Calu3 (cell line): ENCODE measurements at regions not wholly inside any gene's neighbourhood (a gene's known extent, or its start where the extent isn't known, plus 50 kb on each side); places are given as distances from the start of the nearest gene placed in this dataset.

Experiments used
- BruUV-seq: library from RNA; stranded (reverse); fragments of 400-500 nt; replicated peaks from 2 replicates; lab custom pipeline; 2021; lab: Mats Ljungman, UMichigan
- CTCF ChIA-PET: fragments of 300-600 bp; sonication (Branson Sonifier 250); formaldehyde crosslinking; loops from one replicate; lab custom pipeline; 2022; ENCODE audit warnings: antibody characterized with exemption; lab: Charles Lee
- DNase-seq: peaks from one replicate; pipeline ENCODE4 v3.0.0; 2022
- H3K27ac Mint-ChIP-seq: one replicate; pipeline ENCODE4 v1.8.0; 2022; ENCODE audit warnings: mixed read lengths; ENCODE audit not compliant: unreplicated experiment
- H3K27me3 Mint-ChIP-seq: one replicate; pipeline ENCODE4 v1.8.0; 2022; ENCODE audit warnings: mixed read lengths; ENCODE audit not compliant: unreplicated experiment
- H3K36me3 Mint-ChIP-seq: one replicate; pipeline ENCODE4 v1.8.0; 2022; ENCODE audit warnings: mild to moderate bottlenecking, moderate library complexity, mixed read lengths; ENCODE audit not compliant: insufficient read depth, unreplicated experiment
- H3K4me1 Mint-ChIP-seq: one replicate; pipeline ENCODE4 v1.8.0; 2022; ENCODE audit warnings: mild to moderate bottlenecking, low read depth, mixed read lengths; ENCODE audit not compliant: unreplicated experiment
- H3K4me3 Mint-ChIP-seq: one replicate; pipeline ENCODE4 v1.8.0; 2022; ENCODE audit warnings: mild to moderate bottlenecking, low read depth, moderate library complexity, mixed read lengths; ENCODE audit not compliant: unreplicated experiment
- H3K9me3 Mint-ChIP-seq: one replicate; pipeline ENCODE4 v1.8.0; 2022; ENCODE audit warnings: low read depth, mixed read lengths; ENCODE audit not compliant: unreplicated experiment
- CTCF ChIP-seq: fragments of 200-600 bp; IDR thresholded peaks from one replicate; pipeline ENCODE4 v1.8.0; 2022; ENCODE audit warnings: antibody characterized with exemption; ENCODE audit not compliant: unreplicated experiment
- intact Hi-C: fragments of 100-400 bp; cut with micrococcal nuclease; formaldehyde crosslinking; loops from one replicate; pipeline ENCODE4 v1.10.0; 2022; ENCODE audit not compliant: unreplicated experiment

GRCh38 chr6:94129926-94130325, 710.6 kb upstream of the EPHA7 start:
- CTCF ChIA-PET, result no interaction called here
- no peaks in the 10 kb centered on the region for H3K36me3 Mint-ChIP-seq
- intact Hi-C loops, result no loop called here
- no peak overlapping the region for H3K27ac Mint-ChIP-seq
- no peak for DNase-seq
- no peaks in the 10 kb centered on the region for H3K9me3 Mint-ChIP-seq
- no peaks in the 10 kb centered on the region for H3K27me3 Mint-ChIP-seq
- no peak overlapping the region for H3K4me3 Mint-ChIP-seq
- no peak for TF ChIP-seq CTCF
- BruUV-seq, result no TSS peak
- H3K4me1 Mint-ChIP-seq, result no peaks in the 10 kb centered on the region

- no peak for DNase-seq
- CTCF ChIA-PET, result no interaction called here
- BruUV-seq, result no TSS peak
- TF ChIP-seq CTCF, result no peak
- H3K36me3 Mint-ChIP-seq, result no peaks in the 10 kb centered on the region
- peaks cover 2% of the 10 kb centered on the region for H3K9me3 Mint-ChIP-seq
- intact Hi-C loops, result no loop called here
- no peaks in the 10 kb centered on the region for H3K4me1 Mint-ChIP-seq
- H3K27me3 Mint-ChIP-seq, result no peaks in the 10 kb centered on the region
- H3K4me3 Mint-ChIP-seq, result no peak overlapping the region
- no peak overlapping the region for H3K27ac Mint-ChIP-seq
Measured at GRCh38 chr6:94127716-94128115, 708.4 kb upstream of the EPHA7 start.

- no peaks in the 10 kb centered on the region for H3K36me3 Mint-ChIP-seq
- no peak overlapping the region for H3K4me3 Mint-ChIP-seq
- no peaks in the 10 kb centered on the region for H3K27me3 Mint-ChIP-seq
- BruUV-seq, result no TSS peak
- DNase-seq, result no peak
- CTCF ChIA-PET, result no interaction called here
- H3K9me3 Mint-ChIP-seq, result peaks cover 2% of the 10 kb centered on the region
- no peak for TF ChIP-seq CTCF
- no peak overlapping the region for H3K27ac Mint-ChIP-seq
- intact Hi-C loops, result no loop called here
- no peaks in the 10 kb centered on the region for H3K4me1 Mint-ChIP-seq
Measured at GRCh38 chr6:94124333-94124732, 705.0 kb upstream of the EPHA7 start.

GRCh38 chr6:94121094-94121493, 701.7 kb upstream of the EPHA7 start:
- peaks cover 5% of the 10 kb centered on the region for H3K9me3 Mint-ChIP-seq
- no peaks in the 10 kb centered on the region for H3K4me1 Mint-ChIP-seq
- H3K36me3 Mint-ChIP-seq, result no peaks in the 10 kb centered on the region
- no peak for TF ChIP-seq CTCF
- no TSS peak for BruUV-seq
- CTCF ChIA-PET, result no interaction called here
- H3K4me3 Mint-ChIP-seq, result no peak overlapping the region
- DNase-seq, result no peak
- intact Hi-C loops, result no loop called here
- H3K27ac Mint-ChIP-seq, result no peak overlapping the region
- H3K27me3 Mint-ChIP-seq, result no peaks in the 10 kb centered on the region

GRCh38 chr6:94099072-94099471, 679.7 kb upstream of the EPHA7 start:
- no peaks in the 10 kb centered on the region for H3K27me3 Mint-ChIP-seq
- BruUV-seq, result no TSS peak
- CTCF ChIA-PET, result no interaction called here
- no peak overlapping the region for H3K4me3 Mint-ChIP-seq
- H3K27ac Mint-ChIP-seq, result no peak overlapping the region
- no peak for TF ChIP-seq CTCF
- H3K9me3 Mint-ChIP-seq, result peaks cover 6% of the 10 kb centered on the region
- DNase-seq, result no peak
- no peaks in the 10 kb centered on the region for H3K36me3 Mint-ChIP-seq
- no peaks in the 10 kb centered on the region for H3K4me1 Mint-ChIP-seq
- intact Hi-C loops, result no loop called here
